HEK293T (cell line): ENCODE measurements at regions not wholly inside any gene's neighbourhood (a gene's known extent, or its start where the extent isn't known, plus 50 kb on each side); places are given as distances from the start of the nearest gene placed in this dataset.

ENCODE experiments used
- SP1 ChIP-seq: fragments of 450-650 bp; IDR thresholded peaks from 2 replicates; pipeline ENCODE4 v1.6.1; 2017
- TARDBP ChIP-seq: fragments of 450-650 bp; IDR thresholded peaks from 2 replicates; pipeline ENCODE4 v1.6.1; 2016

DNA sequence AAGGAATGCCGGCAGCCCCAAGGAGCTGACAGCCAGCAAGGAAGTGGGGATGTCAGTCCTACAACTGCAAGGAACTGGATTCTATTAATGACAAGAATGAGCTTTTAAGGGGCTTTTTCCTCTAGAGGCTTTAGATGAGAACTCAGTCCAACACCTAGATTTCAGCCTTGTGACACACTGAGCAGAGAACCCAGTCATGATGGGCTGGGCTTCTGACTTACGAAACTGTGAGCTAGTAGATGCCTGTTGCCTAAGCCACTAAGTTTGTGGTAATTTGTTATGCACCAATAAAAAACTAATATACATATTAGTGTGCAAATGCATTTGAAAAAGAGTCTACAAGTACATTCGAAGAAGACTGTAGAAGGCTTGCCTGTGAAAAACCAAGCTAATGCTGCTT, 263.3 kb downstream of the SOX4 start:
- TF ChIP-seq SP1 = no peak
- no peak for TF ChIP-seq TARDBP
